ENCODE measurements at regions not wholly inside any gene's neighbourhood (a gene's known extent, or its start where the extent isn't known, plus 50 kb on each side); places are given as distances from the start of the nearest gene placed in this dataset.

GRCh38 chr2:215615067-215615802 lies 179.4 kb upstream of the FN1 start:
- DNase-seq = no peak

GRCh38 chr2:215614296-215614695 lies 178.4 kb upstream of the FN1 start:
- DNase-seq = no peak

- DNase-seq = no peak
Observed at GRCh38 chr2:215613888-215614287, 178.0 kb upstream of the FN1 start.

- no peak for DNase-seq
Observed at GRCh38 chr2:215613280-215613679, 177.4 kb upstream of the FN1 start.

GRCh38 chr2:215612786-215613185 lies 176.9 kb upstream of the FN1 start:
- DNase-seq = no peak

GRCh38 chr2:215611609-215612386 lies 175.9 kb upstream of the FN1 start:
- DNase-seq = no peak

- DNase-seq = no peak
Observed at GRCh38 chr2:215609089-215610032, 173.5 kb upstream of the FN1 start.

- DNase-seq = no peak
Observed at GRCh38 chr2:215607766-215608165, 171.9 kb upstream of the FN1 start.

- no peak for DNase-seq
Observed at GRCh38 chr2:215606219-215606618, 170.4 kb upstream of the FN1 start.

- no peak for DNase-seq
Observed at GRCh38 chr2:215605214-215605613, 169.3 kb upstream of the FN1 start.

GRCh38 chr2:215604606-215605005 lies 168.7 kb upstream of the FN1 start:
- DNase-seq = no peak

GRCh38 chr2:215603440-215603839 lies 167.6 kb upstream of the FN1 start:
- no peak for DNase-seq

GRCh38 chr2:215602997-215603396 lies 167.1 kb upstream of the FN1 start:
- DNase-seq = no peak

- no peak for DNase-seq
Observed at GRCh38 chr2:215601990-215602721, 166.3 kb upstream of the FN1 start.

- DNase-seq = no peak
Observed at GRCh38 chr2:215601526-215601925, 165.7 kb upstream of the FN1 start.

- DNase-seq = no peak
Observed at GRCh38 chr2:215598376-215598975, 162.6 kb upstream of the FN1 start.

- DNase-seq = no peak
Observed at GRCh38 chr2:215597577-215597976, 161.7 kb upstream of the FN1 start.

GRCh38 chr2:215594766-215595165 lies 158.9 kb upstream of the FN1 start:
- no peak for DNase-seq

GRCh38 chr2:215590010-215590745 lies 154.3 kb upstream of the FN1 start:
- no peak for DNase-seq

GRCh38 chr2:215583881-215584280 lies 148.0 kb upstream of the FN1 start:
- DNase-seq = no peak

- DNase-seq = no peak
Observed at GRCh38 chr2:215579809-215580208, 143.9 kb upstream of the FN1 start.

Measured in NCI-H1436 treated with DMSO at 0.1 percent for 48 hours (cell line).